ENCODE measurements at regions not wholly inside any gene's neighbourhood (a gene's known extent, or its start where the extent isn't known, plus 50 kb on each side); places are given as distances from the start of the nearest gene placed in this dataset.

DNA sequence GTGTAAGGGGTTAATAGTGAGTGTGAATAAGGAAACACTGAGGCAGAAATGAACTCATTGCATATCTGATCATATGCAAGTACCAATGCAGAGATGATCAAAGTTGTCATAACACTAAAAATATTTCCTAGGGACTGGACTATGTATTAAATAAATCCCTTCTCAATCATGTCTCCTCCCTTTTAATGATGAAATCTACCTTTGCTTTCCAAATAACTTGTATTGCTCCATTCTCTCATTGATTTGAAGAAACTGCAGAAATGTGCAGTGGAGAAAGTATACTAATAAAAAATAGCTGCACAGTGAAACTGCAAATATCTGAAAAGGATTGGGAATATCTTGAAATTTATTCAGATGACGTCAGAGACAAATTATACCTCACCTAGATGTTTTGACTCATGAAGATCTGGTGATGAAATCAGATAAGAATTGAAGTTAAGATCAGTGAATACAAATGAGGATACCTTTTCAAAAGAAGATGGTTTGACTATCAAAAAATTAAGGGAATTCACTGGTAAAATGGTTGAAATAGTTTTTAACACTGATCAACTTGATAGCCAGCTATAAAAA lies 1264.9 kb upstream of the USP15 start:
- H3K9me3 ChIP-seq (ENCODE audit: control insufficient read depth in 1 of 2, low read length in 2 of 2), result no peaks in the 10 kb centered on the region
- no peaks in the 10 kb centered on the region for H3K4me1 ChIP-seq (ENCODE audit: control insufficient read depth in 1 of 2, insufficient read depth in 2 of 2, low read length in 2 of 2)
- no peak overlapping the region for H3K4me3 ChIP-seq (ENCODE audit: low read depth in 1 of 2, low read length in 2 of 2)
- no peak overlapping the region for H3K27ac ChIP-seq (ENCODE audit: low read length)
- H3K27me3 ChIP-seq (ENCODE audit: low read depth, low read length), result no peaks in the 10 kb centered on the region
- H3K36me3 ChIP-seq (ENCODE audit: control insufficient read depth in 1 of 2, insufficient read depth in 2 of 2, low read length in 2 of 2), result no peaks in the 10 kb centered on the region

DNA sequence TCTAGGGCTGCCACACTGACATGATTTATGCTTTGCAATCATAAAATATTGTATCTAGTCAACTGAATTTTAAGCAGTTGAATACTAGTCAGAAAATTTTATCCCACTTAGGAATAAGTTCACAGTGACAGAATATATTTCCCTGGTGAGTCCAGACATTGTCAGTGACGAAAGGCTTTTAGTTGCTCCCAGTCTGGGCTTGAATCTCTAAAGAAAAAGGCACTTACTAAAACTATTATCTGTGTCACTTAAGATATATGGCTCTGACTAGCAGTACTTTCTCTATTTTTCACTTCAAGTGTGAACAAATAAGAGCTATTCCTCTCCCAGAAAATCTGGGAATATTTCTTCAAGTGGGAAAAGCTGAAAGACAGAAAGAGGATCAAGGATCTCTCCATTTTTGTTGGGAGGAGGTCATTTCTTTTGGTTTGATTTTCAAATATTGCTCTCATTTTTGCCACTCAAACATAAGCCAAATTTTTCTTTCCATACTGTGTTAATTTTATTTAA lies 1262.3 kb upstream of the USP15 start:
- Histone ChIP-seq H3K27me3 (ENCODE audit: low read depth, low read length) (no peaks in the 10 kb centered on the region), H3K27ac (ENCODE audit: low read length) (no peak overlapping the region)

GRCh38 chr12:61009192-61009591 lies 1251.0 kb upstream of the USP15 start:
- H3K27me3 ChIP-seq (ENCODE audit: low read depth, low read length), result no peaks in the 10 kb centered on the region

More for the DNA sequence above, 1262.3 kb upstream of the USP15 start:
- H3K36me3 ChIP-seq (ENCODE audit: control insufficient read depth in 1 of 2, insufficient read depth in 2 of 2, low read length in 2 of 2), result no peaks in the 10 kb centered on the region
- H3K4me1 ChIP-seq (ENCODE audit: control insufficient read depth in 1 of 2, insufficient read depth in 2 of 2, low read length in 2 of 2), result no peaks in the 10 kb centered on the region
- H3K9me3 ChIP-seq (ENCODE audit: control insufficient read depth in 1 of 2, low read length in 2 of 2), result no peaks in the 10 kb centered on the region
- H3K4me3 ChIP-seq (ENCODE audit: low read depth in 1 of 2, low read length in 2 of 2), result no peak overlapping the region

DNA sequence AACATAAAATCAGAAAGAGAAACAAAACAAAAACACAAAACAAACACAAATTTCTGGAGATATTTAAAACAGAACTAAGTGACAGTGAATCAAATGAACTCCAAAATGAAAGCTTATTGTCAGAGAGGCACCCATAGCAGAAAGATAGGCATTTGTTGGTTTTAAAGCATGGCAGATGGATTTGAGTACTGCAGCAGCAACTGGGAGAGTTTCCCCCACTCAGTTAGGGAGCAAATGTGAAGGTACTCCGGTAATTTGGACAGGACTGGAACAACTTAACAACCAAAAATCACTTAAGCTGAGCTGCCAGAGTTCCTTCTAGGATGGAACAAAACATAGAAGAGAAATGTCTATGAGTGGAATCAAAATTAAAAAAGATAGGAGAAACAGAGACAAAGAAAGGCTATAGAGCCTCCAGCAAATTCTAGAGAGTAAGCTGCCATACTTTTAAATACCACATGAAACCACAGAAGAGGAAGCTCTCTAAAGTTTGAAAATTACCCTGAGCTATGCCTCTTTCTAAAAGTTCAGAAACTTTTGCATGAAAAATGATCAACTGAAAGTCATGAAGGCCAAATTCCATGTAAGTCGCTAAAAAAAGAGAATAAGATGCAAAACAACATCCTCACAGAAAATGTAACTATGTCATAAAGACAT lies 1248.3 kb upstream of the USP15 start:
- H3K36me3 ChIP-seq (ENCODE audit: control insufficient read depth in 1 of 2, insufficient read depth in 2 of 2, low read length in 2 of 2), result no peaks in the 10 kb centered on the region
- H3K4me1 ChIP-seq (ENCODE audit: control insufficient read depth in 1 of 2, insufficient read depth in 2 of 2, low read length in 2 of 2), result no peaks in the 10 kb centered on the region
- no peak overlapping the region for H3K27ac ChIP-seq (ENCODE audit: low read length)
- H3K27me3 ChIP-seq (ENCODE audit: low read depth, low read length), result no peaks in the 10 kb centered on the region
- no peak overlapping the region for H3K4me3 ChIP-seq (ENCODE audit: low read depth in 1 of 2, low read length in 2 of 2)
- no peaks in the 10 kb centered on the region for H3K9me3 ChIP-seq (ENCODE audit: control insufficient read depth in 1 of 2, low read length in 2 of 2)

More at GRCh38 chr12:61009192-61009591, 1251.0 kb upstream of the USP15 start:
- H3K36me3 ChIP-seq (ENCODE audit: control insufficient read depth in 1 of 2, insufficient read depth in 2 of 2, low read length in 2 of 2), result no peaks in the 10 kb centered on the region
- H3K4me1 ChIP-seq (ENCODE audit: control insufficient read depth in 1 of 2, insufficient read depth in 2 of 2, low read length in 2 of 2), result no peaks in the 10 kb centered on the region
- no peak overlapping the region for H3K4me3 ChIP-seq (ENCODE audit: low read depth in 1 of 2, low read length in 2 of 2)
- H3K27ac ChIP-seq (ENCODE audit: low read length), result no peak overlapping the region
- no peaks in the 10 kb centered on the region for H3K9me3 ChIP-seq (ENCODE audit: control insufficient read depth in 1 of 2, low read length in 2 of 2)

DNA sequence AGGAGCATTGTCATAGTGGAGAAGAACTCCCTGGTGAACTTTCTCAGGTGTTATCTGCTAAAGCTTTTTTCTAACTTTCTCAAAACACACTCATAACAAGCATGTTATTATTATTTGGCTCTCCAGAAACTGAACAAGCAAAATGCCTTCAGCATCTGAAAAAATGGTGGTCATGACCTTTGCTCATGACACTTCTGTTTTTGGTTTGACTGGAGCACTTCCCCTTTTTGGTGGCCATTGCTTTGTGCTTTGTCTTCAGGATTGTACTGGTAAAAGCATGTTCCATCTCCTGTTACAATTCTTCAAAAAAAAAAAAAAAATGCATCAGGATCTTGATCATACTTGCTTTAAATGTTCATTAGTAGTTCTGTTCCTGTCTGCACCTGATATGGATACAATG lies 1241.6 kb upstream of the USP15 start:
- Histone ChIP-seq H3K4me1 (ENCODE audit: control insufficient read depth in 1 of 2, insufficient read depth in 2 of 2, low read length in 2 of 2) (no peaks in the 10 kb centered on the region), H3K27me3 (ENCODE audit: low read depth, low read length) (no peaks in the 10 kb centered on the region), H3K36me3 (ENCODE audit: control insufficient read depth in 1 of 2, insufficient read depth in 2 of 2, low read length in 2 of 2) (no peaks in the 10 kb centered on the region), H3K27ac (ENCODE audit: low read length) (no peak overlapping the region), H3K4me3 (ENCODE audit: low read depth in 1 of 2, low read length in 2 of 2) (no peak overlapping the region), H3K9me3 (ENCODE audit: control insufficient read depth in 1 of 2, low read length in 2 of 2) (no peaks in the 10 kb centered on the region)

DNA sequence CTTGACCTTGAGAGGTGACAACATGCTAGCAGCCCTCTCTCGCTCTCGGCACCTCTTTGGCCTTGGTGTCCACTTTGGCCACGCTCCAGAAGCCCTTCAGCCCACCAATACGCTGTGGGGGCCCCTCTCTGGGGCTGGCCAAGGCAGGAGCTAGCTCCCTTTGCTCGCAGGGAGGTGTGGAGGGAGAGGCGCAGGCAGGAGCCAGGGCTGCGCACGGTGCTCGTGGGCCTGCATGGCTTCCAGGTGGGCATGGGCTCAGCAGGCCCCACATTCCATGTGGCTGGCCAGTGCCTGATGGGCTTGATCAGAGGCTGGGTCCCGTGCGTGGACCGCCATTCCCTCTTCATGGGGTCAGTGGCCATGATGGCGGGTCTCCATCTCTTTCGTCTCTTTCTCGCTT lies 1237.0 kb upstream of the USP15 start:
- Histone ChIP-seq H3K9me3 (ENCODE audit: control insufficient read depth in 1 of 2, low read length in 2 of 2) (peaks cover 0 to 2% of the 10 kb centered on the region in 2 donors), H3K27me3 (ENCODE audit: low read depth, low read length) (no peaks in the 10 kb centered on the region), H3K4me1 (ENCODE audit: control insufficient read depth in 1 of 2, insufficient read depth in 2 of 2, low read length in 2 of 2) (no peaks in the 10 kb centered on the region), H3K27ac (ENCODE audit: low read length) (no peak overlapping the region), H3K36me3 (ENCODE audit: control insufficient read depth in 1 of 2, insufficient read depth in 2 of 2, low read length in 2 of 2) (no peaks in the 10 kb centered on the region), H3K4me3 (ENCODE audit: low read depth in 1 of 2, low read length in 2 of 2) (no peak overlapping the region)

GRCh38 chr12:61029516-61029915 lies 1230.7 kb upstream of the USP15 start:
- no peaks in the 10 kb centered on the region for H3K27me3 ChIP-seq (ENCODE audit: low read depth, low read length)
- peaks cover 0 to 2% of the 10 kb centered on the region in 2 donors for H3K9me3 ChIP-seq (ENCODE audit: control insufficient read depth in 1 of 2, low read length in 2 of 2)
- no peak overlapping the region for H3K27ac ChIP-seq (ENCODE audit: low read length)
- H3K4me1 ChIP-seq (ENCODE audit: control insufficient read depth in 1 of 2, insufficient read depth in 2 of 2, low read length in 2 of 2), result no peaks in the 10 kb centered on the region
- no peaks in the 10 kb centered on the region for H3K36me3 ChIP-seq (ENCODE audit: control insufficient read depth in 1 of 2, insufficient read depth in 2 of 2, low read length in 2 of 2)
- H3K4me3 ChIP-seq (ENCODE audit: low read depth in 1 of 2, low read length in 2 of 2), result no peak overlapping the region

DNA sequence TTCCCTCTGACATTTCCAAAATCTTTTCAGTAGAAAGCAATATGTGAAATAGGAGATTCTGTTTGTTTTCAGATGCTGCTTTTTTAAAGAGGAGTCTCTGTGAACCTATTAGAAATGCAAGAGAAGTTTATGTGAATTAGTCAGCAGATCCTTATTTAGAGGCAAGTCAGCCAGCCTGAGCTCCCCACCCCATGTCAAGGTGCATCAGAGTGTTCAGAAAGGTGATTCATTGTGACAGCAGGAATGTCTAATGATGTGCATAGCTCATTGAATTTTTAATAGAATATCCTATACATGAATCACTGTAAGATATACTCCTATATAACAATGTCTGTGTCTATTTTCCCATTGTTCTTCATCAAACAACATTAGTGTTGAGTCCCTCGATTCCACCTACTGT lies 1222.4 kb upstream of the USP15 start:
- no peak overlapping the region for H3K27ac ChIP-seq (ENCODE audit: low read length)
- H3K4me1 ChIP-seq (ENCODE audit: control insufficient read depth in 1 of 2, insufficient read depth in 2 of 2, low read length in 2 of 2), result no peaks in the 10 kb centered on the region
- H3K27me3 ChIP-seq (ENCODE audit: low read depth, low read length), result no peaks in the 10 kb centered on the region
- no peaks in the 10 kb centered on the region for H3K36me3 ChIP-seq (ENCODE audit: control insufficient read depth in 1 of 2, insufficient read depth in 2 of 2, low read length in 2 of 2)
- H3K9me3 ChIP-seq (ENCODE audit: control insufficient read depth in 1 of 2, low read length in 2 of 2), result no peaks in the 10 kb centered on the region
- H3K4me3 ChIP-seq (ENCODE audit: low read depth in 1 of 2, low read length in 2 of 2), result no peak overlapping the region

GRCh38 chr12:61043838-61044237 lies 1216.4 kb upstream of the USP15 start:
- Histone ChIP-seq H3K9me3 (ENCODE audit: control insufficient read depth in 1 of 2, low read length in 2 of 2) (no peaks in the 10 kb centered on the region), H3K36me3 (ENCODE audit: control insufficient read depth in 1 of 2, insufficient read depth in 2 of 2, low read length in 2 of 2) (no peaks in the 10 kb centered on the region), H3K27me3 (ENCODE audit: low read depth, low read length) (no peaks in the 10 kb centered on the region), H3K4me1 (ENCODE audit: control insufficient read depth in 1 of 2, insufficient read depth in 2 of 2, low read length in 2 of 2) (no peaks in the 10 kb centered on the region), H3K27ac (ENCODE audit: low read length) (no peak overlapping the region), H3K4me3 (ENCODE audit: low read depth in 1 of 2, low read length in 2 of 2) (no peak overlapping the region)

GRCh38 chr12:61044766-61045165 lies 1215.4 kb upstream of the USP15 start:
- no peaks in the 10 kb centered on the region for H3K27me3 ChIP-seq (ENCODE audit: low read depth, low read length)
- no peaks in the 10 kb centered on the region for H3K9me3 ChIP-seq (ENCODE audit: control insufficient read depth in 1 of 2, low read length in 2 of 2)
- no peak overlapping the region for H3K27ac ChIP-seq (ENCODE audit: low read length)
- H3K4me3 ChIP-seq (ENCODE audit: low read depth in 1 of 2, low read length in 2 of 2), result no peak overlapping the region
- H3K36me3 ChIP-seq (ENCODE audit: control insufficient read depth in 1 of 2, insufficient read depth in 2 of 2, low read length in 2 of 2), result no peaks in the 10 kb centered on the region
- no peaks in the 10 kb centered on the region for H3K4me1 ChIP-seq (ENCODE audit: control insufficient read depth in 1 of 2, insufficient read depth in 2 of 2, low read length in 2 of 2)

DNA sequence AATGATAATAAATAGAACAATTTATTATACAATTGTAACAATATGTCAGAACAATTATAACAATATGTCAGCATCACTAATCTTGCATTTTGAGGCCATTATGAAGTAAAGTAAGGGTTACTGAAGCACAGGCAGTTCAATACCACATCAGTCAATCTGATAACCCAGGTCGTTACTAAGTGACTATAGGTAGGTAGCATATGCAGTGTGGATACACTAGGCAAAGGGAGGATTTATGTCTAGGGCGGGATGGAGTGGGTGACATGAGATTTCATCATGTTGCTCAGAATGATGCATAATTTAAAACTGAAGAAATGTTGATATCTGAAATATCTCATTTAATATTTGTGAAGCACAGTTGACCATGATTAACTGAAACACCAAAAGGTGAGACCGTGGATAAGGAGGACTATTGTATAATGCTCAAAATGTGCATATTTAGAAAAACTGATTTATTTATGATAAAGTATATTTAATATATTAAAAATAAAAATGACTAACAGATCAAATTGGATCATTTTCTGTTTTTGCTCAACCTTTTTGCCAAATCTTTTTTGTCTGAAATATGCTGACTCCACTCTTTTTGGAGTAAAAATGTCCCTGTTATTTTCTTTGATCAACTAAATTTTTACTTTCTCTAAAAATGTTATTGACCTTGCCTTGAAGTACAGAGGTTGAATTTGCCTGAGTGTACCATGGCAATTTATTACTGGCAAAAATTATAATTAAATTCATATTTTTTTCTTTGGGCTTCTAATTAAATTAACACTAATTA lies 1189.4 kb upstream of the USP15 start:
- H3K9me3 ChIP-seq (ENCODE audit: control insufficient read depth in 1 of 2, low read length in 2 of 2), result no peaks in the 10 kb centered on the region
- no peaks in the 10 kb centered on the region for H3K27me3 ChIP-seq (ENCODE audit: low read depth, low read length)
- H3K4me3 ChIP-seq (ENCODE audit: low read depth in 1 of 2, low read length in 2 of 2), result no peak overlapping the region
- H3K27ac ChIP-seq (ENCODE audit: low read length), result no peak overlapping the region
- no peaks in the 10 kb centered on the region for H3K4me1 ChIP-seq (ENCODE audit: control insufficient read depth in 1 of 2, insufficient read depth in 2 of 2, low read length in 2 of 2)
- no peaks in the 10 kb centered on the region for H3K36me3 ChIP-seq (ENCODE audit: control insufficient read depth in 1 of 2, insufficient read depth in 2 of 2, low read length in 2 of 2)
